Prostate gland (tissue), 2 donors: ENCODE measurements at regions not wholly inside any gene's neighbourhood (a gene's known extent, or its start where the extent isn't known, plus 50 kb on each side); places are given as distances from the start of the nearest gene placed in this dataset.

Experiments
- CTCF ChIP-seq, 4 experiments: fragments of 200-600 bp in 2 of 4; fragments of 450-650 bp in 2 of 4; sonication (generic) in 2 of 4; IDR thresholded peaks; 1 replicate in 3 of 4; 2 replicates in 1 of 4; pipeline ENCODE4 v1.5.1; 2016 to 2019; ENCODE audit warnings: antibody characterized with exemption in 4 of 4, mild to moderate bottlenecking in 2 of 4, moderate library complexity in 2 of 4
- POLR2A ChIP-seq: fragments of 450-650 bp; IDR thresholded peaks from one replicate; pipeline ENCODE4 v1.6.1; 2016; ENCODE audit warnings: antibody characterized with exemption, mild to moderate bottlenecking
- POLR2AphosphoS5 ChIP-seq: sonication (generic); formaldehyde crosslinking; IDR thresholded peaks from one replicate; pipeline ENCODE4 v1.6.1; 2017; ENCODE audit warnings: antibody characterized with exemption

GRCh38 chr7:41834805-41835694 lies 132.2 kb upstream of the INHBA start:
- no peak for TF ChIP-seq CTCF (IDR thresholded peaks at IDR 0.05)
- TF ChIP-seq POLR2AphosphoS5 = no peak
- no peak for TF ChIP-seq POLR2A
